ENCODE measurements at regions not wholly inside any gene's neighbourhood (a gene's known extent, or its start where the extent isn't known, plus 50 kb on each side); places are given as distances from the start of the nearest gene placed in this dataset.

DNA sequence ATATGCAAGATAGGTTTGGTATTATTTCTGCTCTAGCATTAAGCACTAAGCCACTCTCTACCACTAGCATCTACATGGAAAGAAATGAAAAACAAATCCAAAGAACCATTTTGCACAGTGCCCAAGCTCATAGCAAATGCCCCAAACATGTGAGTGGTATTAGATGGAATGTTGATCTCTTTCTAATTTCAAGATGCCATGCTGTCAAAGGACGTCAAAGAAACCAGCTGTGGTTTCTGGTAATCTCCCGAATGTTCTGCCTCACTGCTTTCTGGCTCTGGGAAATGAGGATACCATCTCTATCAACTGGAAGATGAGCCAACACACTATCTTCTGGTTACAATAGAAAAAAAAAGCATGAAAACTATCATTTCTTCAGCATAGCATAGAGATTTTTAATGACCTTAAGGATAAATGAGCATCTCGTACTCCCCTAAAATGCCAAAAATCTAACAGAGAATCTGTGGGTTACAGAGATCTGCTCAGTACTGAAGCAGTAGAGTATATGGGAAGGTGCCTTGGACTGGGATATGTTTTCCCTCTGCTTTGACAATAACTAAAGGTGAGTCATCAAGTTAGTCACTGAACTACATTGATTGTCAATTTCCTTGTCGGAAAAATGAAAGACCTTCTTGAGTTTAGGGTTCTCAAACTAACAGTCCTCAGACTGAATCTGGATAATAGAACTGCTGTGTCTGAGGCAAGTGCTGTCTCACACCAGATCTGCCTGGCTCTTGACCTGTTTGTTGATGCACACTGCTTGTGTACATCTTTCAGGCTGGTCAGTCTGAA lies 244.8 kb upstream of the NCKAP5 start:
- no peaks in the 10 kb centered on the region for H3K36me3 ChIP-seq (ENCODE audit: insufficient read depth, low read length)
- WGBS: 94% methylated on average over 4 of the region's 4 CpGs
- H3K9me3 ChIP-seq (ENCODE audit: insufficient read depth, low read depth, low read length): no peaks in the 10 kb centered on the region

GRCh38 chr2:133814890-133815289 lies 246.6 kb upstream of the NCKAP5 start:
- Histone ChIP-seq H3K27ac (ENCODE audit: low read depth, low read length) (no peak overlapping the region), H3K4me1 (ENCODE audit: insufficient read depth, low read length) (no peaks in the 10 kb centered on the region), H3K9ac (ENCODE audit: low read depth, low read length) (no peak overlapping the region), H3K4me3 (ENCODE audit: low read length) (no peak overlapping the region), H3K36me3 (ENCODE audit: insufficient read depth, low read length) (no peaks in the 10 kb centered on the region), H3K9me3 (ENCODE audit: insufficient read depth, low read depth, low read length) (no peaks in the 10 kb centered on the region), H3K27me3 (ENCODE audit: insufficient read depth, low read length) (no peaks in the 10 kb centered on the region)
- 86% methylated on average over 3 of the region's 4 CpGs for WGBS

More for the DNA sequence above, 244.8 kb upstream of the NCKAP5 start:
- H3K4me1 ChIP-seq (ENCODE audit: insufficient read depth, low read length): no peaks in the 10 kb centered on the region
- no peak overlapping the region for H3K4me3 ChIP-seq (ENCODE audit: low read length)
- no peaks in the 10 kb centered on the region for H3K27me3 ChIP-seq (ENCODE audit: insufficient read depth, low read length)
- H3K27ac ChIP-seq (ENCODE audit: low read depth, low read length): no peak overlapping the region
- H3K9ac ChIP-seq (ENCODE audit: low read depth, low read length): no peak overlapping the region

GRCh38 chr2:133816037-133816436 lies 247.8 kb upstream of the NCKAP5 start:
- Histone ChIP-seq H3K4me3 (ENCODE audit: low read length) (no peak overlapping the region), H3K27me3 (ENCODE audit: insufficient read depth, low read length) (no peaks in the 10 kb centered on the region), H3K9ac (ENCODE audit: low read depth, low read length) (no peak overlapping the region), H3K4me1 (ENCODE audit: insufficient read depth, low read length) (no peaks in the 10 kb centered on the region), H3K27ac (ENCODE audit: low read depth, low read length) (no peak overlapping the region), H3K36me3 (ENCODE audit: insufficient read depth, low read length) (no peaks in the 10 kb centered on the region), H3K9me3 (ENCODE audit: insufficient read depth, low read depth, low read length) (no peaks in the 10 kb centered on the region)
- 95% methylated on average over 3 of the region's 3 CpGs for WGBS

- Histone ChIP-seq H3K4me3 (ENCODE audit: low read length) (no peak overlapping the region), H3K36me3 (ENCODE audit: insufficient read depth, low read length) (no peaks in the 10 kb centered on the region), H3K27ac (ENCODE audit: low read depth, low read length) (no peak overlapping the region), H3K27me3 (ENCODE audit: insufficient read depth, low read length) (no peaks in the 10 kb centered on the region), H3K9ac (ENCODE audit: low read depth, low read length) (no peak overlapping the region), H3K9me3 (ENCODE audit: insufficient read depth, low read depth, low read length) (no peaks in the 10 kb centered on the region), H3K4me1 (ENCODE audit: insufficient read depth, low read length) (no peaks in the 10 kb centered on the region)
- WGBS: 86% methylated on average over 8 of the region's 9 CpGs
These were observed 249.7 kb upstream of the NCKAP5 start for GRCh38 chr2:133817680-133818566.

DNA sequence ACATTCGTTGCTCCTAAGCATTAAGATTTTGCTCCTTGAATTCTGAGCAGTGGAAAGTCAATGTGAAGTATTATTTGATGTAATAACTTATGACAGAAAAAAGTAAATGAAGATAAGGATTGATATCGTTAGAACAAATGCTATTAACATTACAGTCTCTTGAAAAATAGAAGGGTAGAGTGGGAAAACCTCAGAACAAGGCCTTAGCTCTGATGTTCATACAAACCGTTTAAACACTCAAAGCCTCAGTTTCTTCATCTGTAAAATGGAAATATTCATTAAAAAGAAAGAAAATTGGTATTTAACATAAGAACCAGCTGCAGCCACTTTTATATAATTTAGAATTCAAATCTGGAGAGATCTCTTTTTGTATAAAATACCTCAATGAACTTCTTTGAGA lies 250.4 kb upstream of the NCKAP5 start:
- WGBS: 87% methylated on average over 2 of the region's 3 CpGs
- H3K27ac ChIP-seq (ENCODE audit: low read depth, low read length): no peak overlapping the region
- H3K36me3 ChIP-seq (ENCODE audit: insufficient read depth, low read length): no peaks in the 10 kb centered on the region

DNA sequence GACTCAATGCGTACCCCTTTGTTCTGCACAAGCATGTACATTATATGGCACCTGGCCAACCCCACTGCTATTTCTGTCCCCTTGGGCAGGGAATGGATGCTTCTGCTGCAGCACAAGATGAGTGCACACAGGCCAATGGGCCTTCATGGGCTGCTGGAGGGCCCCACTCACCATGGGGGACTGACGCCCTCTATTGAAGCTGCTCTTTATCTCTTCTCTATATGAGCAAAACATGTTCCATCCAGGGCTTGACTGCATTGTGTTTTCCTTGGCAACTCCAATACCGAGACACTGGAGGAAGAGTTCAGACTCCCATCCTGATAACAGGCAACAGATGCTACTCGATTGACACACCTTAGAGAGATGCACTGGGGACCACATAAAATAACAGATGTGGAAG lies 251.6 kb upstream of the NCKAP5 start:
- Histone ChIP-seq H3K4me1 (ENCODE audit: insufficient read depth, low read length) (no peaks in the 10 kb centered on the region), H3K27me3 (ENCODE audit: insufficient read depth, low read length) (no peaks in the 10 kb centered on the region), H3K27ac (ENCODE audit: low read depth, low read length) (no peak overlapping the region), H3K4me3 (ENCODE audit: low read length) (no peak overlapping the region), H3K36me3 (ENCODE audit: insufficient read depth, low read length) (no peaks in the 10 kb centered on the region), H3K9ac (ENCODE audit: low read depth, low read length) (no peak overlapping the region), H3K9me3 (ENCODE audit: insufficient read depth, low read depth, low read length) (no peaks in the 10 kb centered on the region)
- 88% methylated on average over 4 of the region's 4 CpGs for WGBS

More for the DNA sequence above, 250.4 kb upstream of the NCKAP5 start:
- Histone ChIP-seq H3K4me1 (ENCODE audit: insufficient read depth, low read length) (no peaks in the 10 kb centered on the region), H3K9me3 (ENCODE audit: insufficient read depth, low read depth, low read length) (no peaks in the 10 kb centered on the region), H3K27me3 (ENCODE audit: insufficient read depth, low read length) (no peaks in the 10 kb centered on the region), H3K4me3 (ENCODE audit: low read length) (no peak overlapping the region), H3K9ac (ENCODE audit: low read depth, low read length) (no peak overlapping the region)

DNA sequence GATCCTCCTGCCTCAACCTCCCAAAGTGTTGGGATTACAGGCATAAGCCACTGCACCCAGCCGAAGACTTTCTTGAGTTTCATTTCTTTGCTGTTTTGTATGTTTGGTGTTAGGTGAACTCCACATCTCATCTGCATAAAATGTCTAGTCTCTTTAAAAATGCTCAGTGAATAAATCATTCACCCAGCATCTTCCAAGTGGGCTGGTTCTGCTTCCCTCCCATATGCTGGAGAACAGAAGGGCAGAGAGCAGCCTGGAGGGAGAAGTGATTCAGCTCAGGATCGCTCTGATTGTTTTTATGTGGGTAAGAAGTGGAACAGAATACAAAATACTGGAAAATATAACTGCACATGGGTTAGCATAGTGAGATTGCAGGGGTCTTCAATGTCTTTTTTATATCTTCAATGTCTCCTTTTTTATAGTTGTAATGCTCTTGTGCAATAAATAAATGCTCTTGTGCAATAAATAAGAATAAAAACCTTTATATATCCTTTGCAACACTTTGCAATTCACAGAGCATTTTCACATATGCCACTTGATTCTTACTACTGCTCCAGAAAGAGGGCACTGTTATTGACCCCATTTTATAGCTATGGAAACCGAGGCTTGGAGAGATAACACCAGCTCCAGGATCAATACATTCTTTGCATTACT lies 253.0 kb upstream of the NCKAP5 start:
- H3K4me3 ChIP-seq (ENCODE audit: low read length): no peak overlapping the region
- H3K9ac ChIP-seq (ENCODE audit: low read depth, low read length): no peak overlapping the region
- no peaks in the 10 kb centered on the region for H3K36me3 ChIP-seq (ENCODE audit: insufficient read depth, low read length)
- no peaks in the 10 kb centered on the region for H3K4me1 ChIP-seq (ENCODE audit: insufficient read depth, low read length)
- WGBS: 100% methylated on average over 2 of the region's 3 CpGs
- no peaks in the 10 kb centered on the region for H3K27me3 ChIP-seq (ENCODE audit: insufficient read depth, low read length)
- no peak overlapping the region for H3K27ac ChIP-seq (ENCODE audit: low read depth, low read length)
- no peaks in the 10 kb centered on the region for H3K9me3 ChIP-seq (ENCODE audit: insufficient read depth, low read depth, low read length)

- Histone ChIP-seq H3K9me3 (ENCODE audit: insufficient read depth, low read depth, low read length) (no peaks in the 10 kb centered on the region), H3K9ac (ENCODE audit: low read depth, low read length) (no peak overlapping the region), H3K4me1 (ENCODE audit: insufficient read depth, low read length) (no peaks in the 10 kb centered on the region), H3K27ac (ENCODE audit: low read depth, low read length) (no peak overlapping the region), H3K4me3 (ENCODE audit: low read length) (no peak overlapping the region), H3K36me3 (ENCODE audit: insufficient read depth, low read length) (no peaks in the 10 kb centered on the region), H3K27me3 (ENCODE audit: insufficient read depth, low read length) (no peaks in the 10 kb centered on the region)
- 96% methylated on average over 9 of the region's 10 CpGs for WGBS
These were observed 254.4 kb upstream of the NCKAP5 start for GRCh38 chr2:133822517-133823225.

DNA sequence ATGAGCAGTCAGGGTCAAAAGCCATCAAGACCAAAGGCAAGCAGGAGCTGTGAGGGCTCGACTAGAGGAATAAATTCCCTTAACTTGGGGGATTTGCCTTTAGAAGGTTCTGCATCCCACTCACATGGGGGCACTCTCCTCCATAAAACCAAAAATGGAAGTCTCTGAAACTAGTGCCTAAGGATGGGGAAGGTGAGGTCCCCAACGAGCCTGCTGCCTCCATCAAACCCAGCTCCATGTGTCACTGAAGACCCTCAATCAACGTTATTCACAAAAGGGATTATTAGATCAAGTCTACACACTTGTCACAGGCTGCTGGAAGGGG lies 254.9 kb upstream of the NCKAP5 start:
- Histone ChIP-seq H3K36me3 (ENCODE audit: insufficient read depth, low read length) (no peaks in the 10 kb centered on the region), H3K27ac (ENCODE audit: low read depth, low read length) (no peak overlapping the region), H3K4me3 (ENCODE audit: low read length) (no peak overlapping the region), H3K27me3 (ENCODE audit: insufficient read depth, low read length) (no peaks in the 10 kb centered on the region), H3K9ac (ENCODE audit: low read depth, low read length) (no peak overlapping the region), H3K4me1 (ENCODE audit: insufficient read depth, low read length) (no peaks in the 10 kb centered on the region), H3K9me3 (ENCODE audit: insufficient read depth, low read depth, low read length) (no peaks in the 10 kb centered on the region)
- WGBS: 97% methylated on average over 3 of the region's 3 CpGs

DNA sequence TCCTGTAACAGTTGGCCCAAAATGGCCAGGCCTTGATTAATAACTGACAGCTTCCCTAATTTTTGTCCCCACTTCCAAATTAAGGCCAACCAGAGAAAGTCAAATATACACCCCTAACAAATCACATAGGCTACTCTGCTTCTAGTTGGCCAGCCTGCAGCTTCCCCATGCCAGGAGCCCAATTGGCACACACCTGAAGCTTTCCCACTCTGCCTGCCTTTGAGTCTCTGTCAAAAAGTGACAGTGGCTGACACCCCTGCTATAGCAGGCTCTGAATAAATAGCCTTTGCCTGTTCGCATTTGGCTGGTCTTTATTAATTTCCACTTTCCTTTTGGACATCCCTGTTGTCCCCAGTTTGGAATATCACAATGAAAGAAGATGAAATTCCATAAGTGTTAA lies 256.6 kb upstream of the NCKAP5 start:
- Histone ChIP-seq H3K4me3 (ENCODE audit: low read length) (no peak overlapping the region), H3K36me3 (ENCODE audit: insufficient read depth, low read length) (no peaks in the 10 kb centered on the region), H3K9me3 (ENCODE audit: insufficient read depth, low read depth, low read length) (no peaks in the 10 kb centered on the region), H3K27me3 (ENCODE audit: insufficient read depth, low read length) (no peaks in the 10 kb centered on the region), H3K9ac (ENCODE audit: low read depth, low read length) (no peak overlapping the region), H3K4me1 (ENCODE audit: insufficient read depth, low read length) (no peaks in the 10 kb centered on the region), H3K27ac (ENCODE audit: low read depth, low read length) (no peak overlapping the region)
- 91% methylated on average over 1 of the region's 1 CpG for WGBS

GRCh38 chr2:133825778-133826177 lies 257.5 kb upstream of the NCKAP5 start:
- H3K27ac ChIP-seq (ENCODE audit: low read depth, low read length): no peak overlapping the region
- 94% methylated on average over 6 of the region's 6 CpGs for WGBS

More at GRCh38 chr2:133825778-133826177, 257.5 kb upstream of the NCKAP5 start:
- Histone ChIP-seq H3K4me1 (ENCODE audit: insufficient read depth, low read length) (no peaks in the 10 kb centered on the region), H3K9me3 (ENCODE audit: insufficient read depth, low read depth, low read length) (no peaks in the 10 kb centered on the region), H3K27me3 (ENCODE audit: insufficient read depth, low read length) (no peaks in the 10 kb centered on the region), H3K4me3 (ENCODE audit: low read length) (no peak overlapping the region), H3K36me3 (ENCODE audit: insufficient read depth, low read length) (no peaks in the 10 kb centered on the region), H3K9ac (ENCODE audit: low read depth, low read length) (no peak overlapping the region)
